Muscle of leg (tissue), 3 donors: ENCODE measurements at regions not wholly inside any gene's neighbourhood (a gene's known extent, or its start where the extent isn't known, plus 50 kb on each side); places are given as distances from the start of the nearest gene placed in this dataset.

ENCODE experiments used
- DNase-seq: peaks from one replicate; pipeline ENCODE4 v3.0.0; 2013
- H3K27ac ChIP-seq: one replicate; pipeline ENCODE4 v1.5.1; 2013; ENCODE audit warnings: mild to moderate bottlenecking, low read length, control low read depth
- H3K27me3 ChIP-seq: one replicate; pipeline ENCODE4 v1.6.1; 2013; ENCODE audit warnings: low read length; ENCODE audit not compliant: control insufficient read depth, insufficient read depth
- H3K36me3 ChIP-seq: one replicate; pipeline ENCODE4 v1.6.1; 2013; ENCODE audit warnings: low read length; ENCODE audit not compliant: control insufficient read depth, insufficient read depth
- H3K4me1 ChIP-seq: one replicate; pipeline ENCODE4 v1.6.1; 2013; ENCODE audit warnings: low read length; ENCODE audit not compliant: control insufficient read depth, insufficient read depth
- H3K4me3 ChIP-seq: one replicate; pipeline ENCODE4 v1.5.1; 2013; ENCODE audit warnings: low read length, control low read depth
- H3K9me3 ChIP-seq: replicated peaks from 2 replicates; pipeline ENCODE4 v1.6.1; 2013; ENCODE audit warnings: low read depth, low read length; ENCODE audit not compliant: control insufficient read depth
- WGBS: methylation state at CpG from one replicate; pipeline ENCODE4 v1.1.5; 2013; ENCODE audit warnings: missing lambda C conversion rate; ENCODE audit not compliant: insufficient coverage; 5-methylcytosine and 5-hydroxymethylcytosine counted together

DNA sequence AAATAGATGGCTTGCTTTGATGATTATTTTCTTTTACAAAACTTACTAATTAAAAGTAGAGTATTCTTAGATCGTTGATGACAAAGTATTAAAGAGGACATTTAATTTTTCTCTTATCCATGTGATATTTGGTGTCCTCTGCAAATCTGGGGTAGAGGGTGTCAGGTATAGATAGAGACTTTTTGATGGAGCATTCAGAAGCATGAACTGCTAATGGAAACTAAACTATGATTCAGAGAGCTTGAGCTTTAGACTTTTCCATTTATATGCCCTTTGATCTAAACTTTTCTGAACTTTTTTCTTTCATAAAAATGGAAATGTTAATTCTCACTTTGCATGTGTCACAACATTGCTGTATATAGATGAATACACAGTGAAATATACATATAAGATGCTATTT is 619.7 kb downstream of the PLCL1 start:
- no CpG with 5 or more reads among the region's 1 CpG for WGBS
- H3K27ac ChIP-seq, result no peak overlapping the region
- H3K4me1 ChIP-seq, result no peaks in the 10 kb centered on the region
- DNase-seq, result no peak
- H3K27me3 ChIP-seq, result no peaks in the 10 kb centered on the region
- H3K4me3 ChIP-seq, result no peak overlapping the region
- H3K36me3 ChIP-seq, result no peaks in the 10 kb centered on the region
- no peaks in the 10 kb centered on the region for H3K9me3 ChIP-seq

DNA sequence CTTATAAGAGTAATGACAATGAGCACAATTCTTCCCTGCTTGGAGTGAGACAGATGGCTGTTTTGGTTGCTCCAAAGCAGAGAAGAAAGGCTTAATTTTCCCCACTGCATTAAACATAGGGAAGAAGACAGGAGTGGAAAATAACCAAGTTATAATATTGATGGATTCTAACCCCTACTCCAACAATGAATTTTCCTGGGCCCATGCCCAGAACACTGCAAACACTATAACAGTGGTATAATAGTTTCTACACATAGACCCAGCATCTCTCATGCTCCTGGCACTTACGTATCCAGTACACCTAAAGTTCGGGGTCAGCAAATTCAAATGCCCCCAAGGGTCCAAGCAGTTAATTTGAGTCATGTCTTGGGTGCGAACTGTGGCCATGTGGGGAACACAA is 613.4 kb downstream of the PLCL1 start:
- Histone ChIP-seq H3K27me3 (no peaks in the 10 kb centered on the region), H3K9me3 (no peaks in the 10 kb centered on the region), H3K27ac (no peak overlapping the region), H3K36me3 (no peaks in the 10 kb centered on the region), H3K4me1 (no peaks in the 10 kb centered on the region), H3K4me3 (no peak overlapping the region)
- peak; percentile 76 for DNase-seq
- WGBS, result 61% methylated on average over 3 of the region's 3 CpGs

DNA sequence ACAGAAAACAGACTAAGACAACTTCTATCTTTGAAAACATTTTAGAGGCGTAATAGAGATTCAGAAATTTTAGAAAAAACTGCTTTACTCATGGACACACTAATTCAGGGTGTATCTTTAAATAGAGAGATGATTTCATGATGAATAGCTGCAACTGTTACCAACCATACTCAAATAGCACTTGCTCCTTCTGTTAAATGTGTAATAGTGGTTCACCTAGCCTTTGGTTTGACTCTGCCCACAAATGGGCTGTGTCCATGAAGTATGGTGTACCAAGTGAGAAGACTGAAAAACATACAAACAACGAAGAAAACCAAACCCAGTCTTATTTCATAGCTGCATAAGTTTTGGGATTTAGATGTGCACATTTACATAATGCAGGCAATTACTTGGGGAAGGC is 610.6 kb downstream of the PLCL1 start:
- Histone ChIP-seq H3K9me3 (no peaks in the 10 kb centered on the region), H3K36me3 (no peaks in the 10 kb centered on the region), H3K27me3 (no peaks in the 10 kb centered on the region), H3K27ac (no peak overlapping the region), H3K4me3 (no peak overlapping the region), H3K4me1 (no peaks in the 10 kb centered on the region)
- WGBS, result no CpG with 5 or more reads among the region's 2 CpGs
- DNase-seq, result no peak

DNA sequence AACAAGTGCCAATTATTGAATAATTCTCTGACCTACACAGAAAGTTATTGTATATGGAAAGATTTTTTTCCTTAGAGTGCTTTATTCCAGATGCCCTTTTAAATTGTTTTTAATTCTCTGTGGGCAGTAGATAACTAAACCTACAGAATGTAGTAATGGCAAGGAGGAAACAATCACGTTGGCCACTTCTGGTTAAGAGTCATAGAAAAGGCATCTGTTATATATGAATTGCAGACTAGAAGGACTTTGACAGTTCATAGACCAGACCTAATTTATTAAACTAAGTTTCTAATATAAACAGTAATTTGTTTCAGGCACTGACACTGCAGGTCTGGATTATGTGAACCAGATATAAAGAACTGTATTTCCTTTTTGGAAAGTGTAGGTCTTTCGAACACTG is 607.5 kb downstream of the PLCL1 start:
- peak; percentile 3 for DNase-seq
- Histone ChIP-seq H3K36me3 (no peaks in the 10 kb centered on the region), H3K4me3 (no peak overlapping the region), H3K27me3 (no peaks in the 10 kb centered on the region), H3K27ac (no peak overlapping the region), H3K4me1 (no peaks in the 10 kb centered on the region), H3K9me3 (no peaks in the 10 kb centered on the region)
- no CpG with 5 or more reads among the region's 2 CpGs for WGBS

DNA sequence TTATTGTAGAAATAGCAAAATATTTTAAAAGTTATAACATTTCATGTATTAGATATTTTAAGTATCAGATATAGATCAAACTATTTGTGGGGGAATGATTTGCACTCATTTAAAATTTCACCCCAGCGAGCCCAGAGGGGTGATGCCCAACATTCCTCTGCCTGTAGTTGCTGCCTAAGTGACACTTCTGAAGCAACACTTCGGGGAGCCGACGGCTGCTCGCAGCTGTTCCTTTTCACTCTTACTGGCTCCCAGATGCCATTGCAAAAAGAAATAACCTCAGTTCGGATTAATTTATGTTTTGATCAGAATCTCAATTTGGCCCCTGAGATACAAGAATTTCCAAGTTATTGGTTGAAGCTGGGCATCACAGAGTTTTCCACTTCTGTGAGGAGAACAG is 603.8 kb downstream of the PLCL1 start:
- no peaks in the 10 kb centered on the region for H3K36me3 ChIP-seq
- H3K27me3 ChIP-seq, result no peaks in the 10 kb centered on the region
- no peaks in the 10 kb centered on the region for H3K4me1 ChIP-seq
- H3K27ac ChIP-seq, result no peak overlapping the region
- 44% methylated on average over 4 of the region's 6 CpGs for WGBS
- H3K9me3 ChIP-seq, result no peaks in the 10 kb centered on the region
- no peak overlapping the region for H3K4me3 ChIP-seq
- no peak for DNase-seq

DNA sequence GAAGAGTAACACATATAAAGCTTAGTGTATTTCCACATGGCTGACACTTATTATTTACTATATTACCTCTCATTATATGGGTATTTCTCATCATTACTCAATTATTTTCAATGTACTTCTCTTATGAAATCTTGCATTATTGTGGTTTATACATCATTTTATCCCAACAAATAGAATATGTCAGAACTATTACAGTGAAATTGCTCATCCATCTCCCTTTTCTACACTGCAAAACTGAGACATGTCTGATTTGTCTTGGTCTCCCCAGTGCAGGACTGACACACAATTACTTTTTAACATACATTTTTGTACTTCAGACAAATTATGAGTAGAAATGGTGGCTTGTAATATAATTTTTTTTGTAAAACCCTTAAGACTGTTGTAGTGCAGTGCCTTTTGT is 600.9 kb downstream of the PLCL1 start:
- H3K4me3 ChIP-seq, result no peak overlapping the region
- H3K36me3 ChIP-seq, result no peaks in the 10 kb centered on the region
- no peaks in the 10 kb centered on the region for H3K27me3 ChIP-seq
- H3K9me3 ChIP-seq, result no peaks in the 10 kb centered on the region
- no peak for DNase-seq
- H3K4me1 ChIP-seq, result no peaks in the 10 kb centered on the region
- H3K27ac ChIP-seq, result no peak overlapping the region

DNA sequence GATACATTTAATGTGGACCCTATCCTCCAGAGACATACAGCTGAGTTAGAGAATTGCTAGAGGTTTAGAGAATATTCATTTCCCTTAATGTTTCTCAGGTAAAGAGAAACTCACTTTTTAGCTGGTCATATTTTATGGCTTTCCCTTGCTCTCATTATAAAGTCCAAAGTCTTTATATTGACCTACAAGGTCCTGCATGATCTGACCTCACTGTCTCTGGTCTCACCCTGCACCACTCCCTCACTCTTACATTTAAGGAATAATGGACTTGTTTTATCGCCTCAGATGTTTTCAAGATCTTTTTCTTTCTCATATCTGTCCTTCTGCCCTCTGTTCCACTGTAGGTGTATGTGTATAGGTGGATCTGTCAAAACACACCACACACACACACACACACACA is 597.3 kb downstream of the PLCL1 start:
- no peaks in the 10 kb centered on the region for H3K27me3 ChIP-seq
- no peak overlapping the region for H3K4me3 ChIP-seq
- WGBS, result no CpG with 5 or more reads among the region's 1 CpG
- no peak for DNase-seq
- H3K4me1 ChIP-seq, result no peaks in the 10 kb centered on the region
- no peak overlapping the region for H3K27ac ChIP-seq
- no peaks in the 10 kb centered on the region for H3K9me3 ChIP-seq
- H3K36me3 ChIP-seq, result no peaks in the 10 kb centered on the region

DNA sequence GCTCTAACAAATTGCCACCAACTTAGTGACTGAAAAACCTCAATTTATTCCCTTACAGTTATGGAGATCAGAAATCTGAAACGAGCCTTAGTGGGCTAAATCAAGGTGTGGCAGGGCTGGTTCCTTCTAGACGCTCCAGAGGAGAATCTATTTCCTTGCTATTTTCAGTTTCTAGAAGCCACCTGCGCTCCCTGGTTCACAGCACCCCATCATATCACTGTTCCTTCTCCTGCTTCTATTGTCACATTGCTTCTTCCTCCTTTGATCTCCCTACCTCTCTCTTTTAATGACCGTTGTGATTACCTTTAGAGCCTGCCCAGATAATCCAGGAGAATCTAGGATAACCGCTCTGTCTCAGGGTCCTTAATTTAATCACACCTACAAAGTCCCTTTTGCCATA is 596.6 kb downstream of the PLCL1 start:
- H3K27ac ChIP-seq, result no peak overlapping the region
- WGBS, result 54% methylated on average over 4 of the region's 5 CpGs
- H3K36me3 ChIP-seq, result no peaks in the 10 kb centered on the region
- DNase-seq, result no peak
- no peaks in the 10 kb centered on the region for H3K4me1 ChIP-seq
- H3K9me3 ChIP-seq, result no peaks in the 10 kb centered on the region
- H3K27me3 ChIP-seq, result no peaks in the 10 kb centered on the region
- H3K4me3 ChIP-seq, result no peak overlapping the region

DNA sequence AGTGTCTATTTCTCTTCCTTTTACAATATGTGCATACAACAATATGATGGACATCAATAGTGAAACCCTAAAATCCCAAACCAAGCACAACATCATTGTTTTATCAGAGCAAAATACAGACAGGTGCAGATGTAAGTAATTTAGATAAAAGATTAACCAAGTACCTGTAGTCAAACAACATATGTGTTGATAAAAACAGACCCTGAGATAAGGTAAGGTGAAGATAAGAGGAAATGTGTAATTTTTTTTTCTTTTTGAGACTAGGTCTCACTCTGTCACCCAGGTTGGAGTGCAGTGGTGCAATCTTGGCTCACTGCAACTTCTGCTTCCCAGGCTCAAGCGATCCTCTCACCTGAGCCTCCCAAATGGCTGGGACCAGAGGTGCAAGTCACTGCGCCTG is 589.8 kb downstream of the PLCL1 start:
- no peaks in the 10 kb centered on the region for H3K27me3 ChIP-seq
- H3K4me1 ChIP-seq, result no peaks in the 10 kb centered on the region
- 83% methylated on average over 1 of the region's 2 CpGs for WGBS
- H3K4me3 ChIP-seq, result no peak overlapping the region
- no peaks in the 10 kb centered on the region for H3K36me3 ChIP-seq
- no peak for DNase-seq
- no peaks in the 10 kb centered on the region for H3K9me3 ChIP-seq
- no peak overlapping the region for H3K27ac ChIP-seq

DNA sequence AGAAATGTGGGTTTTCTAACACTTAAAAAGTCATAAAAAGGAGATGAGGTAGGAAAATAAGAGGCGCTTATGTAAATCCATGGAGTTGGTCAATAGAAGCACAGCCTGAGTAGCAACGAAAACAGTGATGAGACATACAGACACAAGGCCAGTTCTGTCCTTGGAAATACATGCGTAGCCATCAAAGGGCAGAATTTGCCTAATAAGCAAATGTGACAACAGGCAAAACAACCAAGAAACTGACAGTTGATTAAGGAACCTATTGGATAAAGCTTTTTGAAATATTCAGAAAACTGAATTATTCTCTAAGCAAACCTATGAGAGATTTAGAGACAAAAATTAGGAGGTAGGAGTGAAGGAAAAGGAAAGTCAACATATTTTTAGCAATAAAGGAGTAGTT is 586.3 kb downstream of the PLCL1 start:
- no peak overlapping the region for H3K4me3 ChIP-seq
- H3K9me3 ChIP-seq, result no peaks in the 10 kb centered on the region
- no peaks in the 10 kb centered on the region for H3K36me3 ChIP-seq
- H3K27me3 ChIP-seq, result no peaks in the 10 kb centered on the region
- no peaks in the 10 kb centered on the region for H3K4me1 ChIP-seq
- WGBS, result 89% methylated on average over 2 of the region's 3 CpGs
- no peak overlapping the region for H3K27ac ChIP-seq
- no peak for DNase-seq

DNA sequence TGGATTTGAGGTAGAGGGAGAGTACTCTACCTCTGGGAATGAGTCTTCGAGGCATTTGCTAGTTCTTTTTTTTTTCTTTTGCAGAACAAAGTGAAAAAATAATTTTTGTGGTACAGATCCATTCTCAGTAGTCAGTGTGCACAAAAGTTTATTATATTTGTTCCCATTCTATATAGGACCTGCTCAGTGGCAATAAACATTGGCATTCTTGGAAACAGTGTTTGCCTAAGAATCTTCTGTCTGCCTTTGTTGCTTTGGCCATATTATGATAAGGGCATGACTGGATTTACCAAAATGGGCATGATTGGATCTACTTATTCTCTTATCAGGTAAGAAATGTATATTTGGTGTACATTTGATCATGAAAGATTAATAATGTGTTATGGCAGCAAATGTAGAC is 583.3 kb downstream of the PLCL1 start:
- Histone ChIP-seq H3K9me3 (no peaks in the 10 kb centered on the region), H3K27me3 (no peaks in the 10 kb centered on the region), H3K4me3 (no peak overlapping the region), H3K4me1 (no peaks in the 10 kb centered on the region), H3K36me3 (no peaks in the 10 kb centered on the region), H3K27ac (no peak overlapping the region)
- no peak for DNase-seq
- WGBS, result no CpG with 5 or more reads among the region's 1 CpG
